Urinary bladder (tissue), 3 donors: ENCODE measurements at regions not wholly inside any gene's neighbourhood (a gene's known extent, or its start where the extent isn't known, plus 50 kb on each side); places are given as distances from the start of the nearest gene placed in this dataset.

Source experiments
- DNase-seq: peaks from one replicate; pipeline ENCODE4 v3.0.0-alpha.2; 2015; ENCODE audit errors: extremely low spot score
- H3K27ac ChIP-seq: one replicate; pipeline ENCODE4 v1.5.1; 2013; ENCODE audit warnings: low read depth, mild to moderate bottlenecking, moderate library complexity
- H3K36me3 ChIP-seq: one replicate; pipeline ENCODE4 v1.6.1; 2013; ENCODE audit warnings: mild to moderate bottlenecking, moderate library complexity; ENCODE audit not compliant: insufficient read depth
- H3K4me1 ChIP-seq: one replicate; pipeline ENCODE4 v1.6.1; 2013; ENCODE audit warnings: mild to moderate bottlenecking, moderate library complexity; ENCODE audit not compliant: insufficient read depth
- H3K4me3 ChIP-seq: one replicate; pipeline ENCODE4 v1.5.1; 2013; ENCODE audit warnings: low read depth, low read length
- WGBS: extraction: QIAGEN DNeasy Blood & Tissue Kit; methylation state at CpG from one replicate; pipeline ENCODE4 v1.1.7; 2013; 5-methylcytosine and 5-hydroxymethylcytosine counted together
- donor health status: healthy with polysubstance abuse.
- donor health status: healthy.

DNA sequence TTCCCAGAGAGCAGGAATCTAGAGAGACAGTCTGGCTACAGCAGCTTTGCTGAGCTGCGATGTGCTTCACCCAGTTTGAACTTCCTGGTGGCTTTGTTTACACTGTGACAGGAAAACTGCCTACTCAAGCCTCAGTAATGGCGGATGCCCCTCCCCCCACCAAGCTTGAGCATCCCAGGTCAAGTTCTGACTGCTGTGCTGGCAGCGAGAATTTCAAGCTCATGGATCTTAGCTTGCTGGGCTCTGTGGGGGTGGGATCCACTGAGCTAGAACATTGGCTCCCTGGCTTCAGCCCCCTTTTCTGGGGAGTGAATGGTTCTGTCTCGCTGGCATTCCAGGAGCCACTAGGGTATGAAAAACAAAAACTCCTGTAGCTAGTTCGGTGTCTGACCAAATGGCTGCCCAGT is 91.0 kb upstream of the ESR1 start:
- Histone ChIP-seq H3K36me3 (no peaks in the 10 kb centered on the region), H3K27ac (no peak overlapping the region), H3K4me1 (no peaks in the 10 kb centered on the region), H3K4me3 (no peak overlapping the region)
- WGBS, result 60% methylated on average over 5 of the region's 5 CpGs
- DNase-seq, result no peak

GRCh38 chr6:151719070-151719469 is 88.4 kb upstream of the ESR1 start:
- H3K4me3 ChIP-seq, result no peak overlapping the region
- no peak for DNase-seq
- no peak overlapping the region for H3K27ac ChIP-seq
- no peaks in the 10 kb centered on the region for H3K4me1 ChIP-seq
- no peaks in the 10 kb centered on the region for H3K36me3 ChIP-seq
- 79% methylated on average over 5 of the region's 5 CpGs for WGBS

DNA sequence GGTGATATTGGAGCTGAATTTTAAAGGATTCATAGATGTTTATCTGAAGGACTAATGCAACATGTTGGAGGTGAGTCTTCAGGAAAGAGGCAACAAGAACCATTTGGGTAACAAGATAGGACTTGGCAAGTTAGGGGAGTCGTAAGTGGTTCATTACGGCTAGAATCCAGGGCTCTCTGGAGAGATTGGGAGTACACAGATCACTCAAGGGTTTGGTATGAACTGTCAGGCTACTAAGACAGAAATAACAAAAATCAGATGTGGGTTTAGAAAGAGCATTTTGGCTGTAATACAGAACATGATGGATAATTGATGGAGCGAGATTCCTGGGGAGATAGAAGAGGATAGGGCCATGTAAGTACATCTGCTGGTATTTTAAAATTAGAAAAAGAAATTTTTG is 86.3 kb upstream of the ESR1 start:
- no peak overlapping the region for H3K4me3 ChIP-seq
- 83% methylated on average over 3 of the region's 3 CpGs for WGBS
- no peak overlapping the region for H3K27ac ChIP-seq
- no peak for DNase-seq
- H3K36me3 ChIP-seq, result no peaks in the 10 kb centered on the region
- H3K4me1 ChIP-seq, result no peaks in the 10 kb centered on the region

DNA sequence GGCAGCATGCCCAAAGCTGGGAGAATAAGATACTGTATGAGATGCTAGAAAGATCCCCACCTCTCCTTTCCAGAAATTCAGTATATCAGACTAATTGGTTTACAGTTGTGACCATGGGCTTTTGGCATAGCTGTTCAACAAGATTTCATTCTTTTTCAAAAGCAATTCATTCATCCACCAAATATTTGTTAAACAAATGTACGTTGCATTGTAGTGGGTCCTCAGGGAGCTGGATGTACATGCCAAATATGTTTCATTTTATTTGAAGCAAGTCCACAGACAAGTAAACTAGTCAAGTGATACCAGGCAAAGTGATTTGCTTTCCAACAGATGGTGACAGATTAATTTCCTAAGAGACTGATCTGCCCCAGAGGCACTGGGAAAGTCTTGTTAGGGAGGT is 85.8 kb upstream of the ESR1 start:
- Histone ChIP-seq H3K4me1 (no peaks in the 10 kb centered on the region), H3K4me3 (no peak overlapping the region), H3K36me3 (no peaks in the 10 kb centered on the region), H3K27ac (no peak overlapping the region)
- DNase-seq, result no peak
- 37% methylated on average over 1 of the region's 1 CpG for WGBS

DNA sequence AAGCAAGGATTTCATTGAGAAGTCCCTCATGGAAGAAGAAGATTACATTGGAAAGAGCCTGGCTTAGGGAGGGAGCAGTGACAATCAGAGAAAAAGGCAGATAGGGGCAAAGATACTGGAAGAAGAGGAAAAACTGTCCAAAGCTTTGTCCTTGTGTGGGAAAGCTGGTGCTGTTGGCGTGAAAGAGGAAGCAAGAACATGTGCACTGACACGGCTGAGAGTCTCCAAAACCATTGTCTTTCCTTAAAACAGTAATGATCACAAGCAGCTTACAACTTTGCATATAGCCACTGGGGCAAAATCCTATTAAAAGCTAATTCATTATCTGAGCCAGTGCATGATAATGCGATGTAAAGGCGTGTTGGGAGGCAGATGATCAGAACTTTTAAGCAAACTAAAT is 85.1 kb upstream of the ESR1 start:
- Histone ChIP-seq H3K27ac (no peak overlapping the region), H3K4me1 (no peaks in the 10 kb centered on the region), H3K4me3 (no peak overlapping the region), H3K36me3 (no peaks in the 10 kb centered on the region)
- no peak for DNase-seq
- 76% methylated on average over 4 of the region's 4 CpGs for WGBS

DNA sequence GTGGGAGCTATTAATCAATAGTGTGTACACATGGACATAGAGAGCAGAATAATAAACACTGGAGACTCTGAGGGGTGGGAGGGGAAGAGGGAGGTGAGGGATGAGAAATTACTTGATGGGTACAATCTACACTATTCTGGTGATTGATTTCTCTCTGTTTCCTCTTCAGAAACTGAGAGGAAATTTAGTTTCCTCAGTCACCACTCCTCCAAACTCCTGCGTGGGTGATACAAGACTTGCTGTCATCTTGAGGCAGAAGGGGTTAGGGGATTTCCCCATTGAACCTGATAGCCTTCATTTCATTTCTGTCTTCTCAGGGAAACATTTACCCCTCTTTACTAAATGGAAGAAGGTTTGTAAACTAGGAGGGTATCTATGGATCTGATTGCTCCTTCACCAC is 84.3 kb upstream of the ESR1 start:
- H3K4me1 ChIP-seq, result no peaks in the 10 kb centered on the region
- no peak for DNase-seq
- H3K4me3 ChIP-seq, result no peak overlapping the region
- H3K36me3 ChIP-seq, result no peaks in the 10 kb centered on the region
- WGBS, result 61% methylated on average over 1 of the region's 1 CpG
- H3K27ac ChIP-seq, result no peak overlapping the region

DNA sequence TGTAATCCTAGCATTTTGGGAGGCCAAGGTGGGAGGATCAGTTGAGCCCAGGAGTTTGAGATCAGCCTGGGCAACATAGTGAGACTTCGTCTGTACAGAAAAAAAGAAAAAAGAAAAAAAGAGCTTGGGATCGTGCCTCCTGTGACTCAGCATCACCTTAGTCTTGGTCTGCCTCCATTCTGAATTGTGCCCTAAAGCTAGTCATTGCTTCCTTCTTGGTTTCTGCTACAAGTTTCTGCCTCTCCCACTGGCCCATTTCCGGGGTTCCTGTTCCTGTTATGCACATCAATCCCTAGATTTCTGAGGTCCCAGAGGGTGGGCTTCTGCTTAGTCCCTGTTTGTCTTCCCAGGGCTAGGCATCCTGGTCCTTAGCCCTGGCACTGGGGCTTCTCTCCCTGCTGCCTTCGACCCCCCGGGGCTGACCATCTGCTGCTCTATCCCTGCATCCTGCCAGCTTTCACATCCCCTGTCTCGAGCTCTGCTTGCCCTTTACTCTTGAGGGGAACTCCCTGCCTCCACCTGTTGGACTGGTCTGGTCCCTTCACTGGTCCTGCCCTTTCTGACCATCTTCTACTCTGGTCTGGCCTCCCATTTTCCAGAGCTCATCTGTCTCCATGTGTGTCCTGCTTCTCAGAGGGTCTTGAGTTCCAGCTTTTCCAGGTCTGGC is 77.5 kb upstream of the ESR1 start:
- WGBS, result 82% methylated on average over 6 of the region's 6 CpGs
- H3K27ac ChIP-seq, result no peak overlapping the region

GRCh38 chr6:151730496-151730870 is 77.0 kb upstream of the ESR1 start:
- Histone ChIP-seq H3K4me3 (no peak overlapping the region), H3K4me1 (no peaks in the 10 kb centered on the region), H3K27ac (no peak overlapping the region), H3K36me3 (no peaks in the 10 kb centered on the region)
- DNase-seq, result no peak
- 81% methylated on average over 2 of the region's 2 CpGs for WGBS

More for the DNA sequence above, 77.5 kb upstream of the ESR1 start:
- Histone ChIP-seq H3K4me3 (no peak overlapping the region), H3K36me3 (no peaks in the 10 kb centered on the region), H3K4me1 (no peaks in the 10 kb centered on the region)
- no peak for DNase-seq

GRCh38 chr6:151731313-151731712 is 76.2 kb upstream of the ESR1 start:
- H3K4me3 ChIP-seq, result no peak overlapping the region
- WGBS, result 55% methylated on average over 3 of the region's 3 CpGs
- H3K27ac ChIP-seq, result no peak overlapping the region
- H3K36me3 ChIP-seq, result no peaks in the 10 kb centered on the region
- H3K4me1 ChIP-seq, result no peaks in the 10 kb centered on the region
- no peak for DNase-seq

- DNase-seq, result no peak
- WGBS, result 85% methylated on average over 3 of the region's 3 CpGs
- Histone ChIP-seq H3K27ac (no peak overlapping the region), H3K36me3 (no peaks in the 10 kb centered on the region), H3K4me1 (no peaks in the 10 kb centered on the region), H3K4me3 (no peak overlapping the region)
Observed at GRCh38 chr6:151733680-151734320, 73.7 kb upstream of the ESR1 start.

DNA sequence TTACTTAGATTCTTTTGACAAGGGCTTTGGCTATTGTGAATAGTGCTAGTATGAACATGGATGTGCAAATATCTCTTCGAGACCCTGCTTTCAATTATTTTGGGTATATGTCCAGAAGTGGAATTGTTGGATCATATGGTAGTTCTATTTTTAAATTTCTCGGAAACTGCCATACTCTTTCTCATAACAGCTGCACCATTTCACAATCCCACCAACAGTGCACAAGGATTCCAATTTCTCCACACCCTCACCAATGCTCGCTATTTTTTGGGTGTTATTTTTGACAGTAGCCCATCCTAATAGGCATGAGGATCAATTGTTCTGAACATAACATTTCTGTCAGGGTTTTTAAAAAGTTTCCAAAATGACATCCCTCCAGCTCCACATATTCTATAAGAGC is 69.2 kb upstream of the ESR1 start:
- H3K36me3 ChIP-seq, result no peaks in the 10 kb centered on the region
- H3K4me1 ChIP-seq, result no peaks in the 10 kb centered on the region
- 38% methylated on average over 3 of the region's 3 CpGs for WGBS
- no peak overlapping the region for H3K27ac ChIP-seq
- H3K4me3 ChIP-seq, result no peak overlapping the region
- DNase-seq, result no peak

GRCh38 chr6:151738960-151739359 is 68.5 kb upstream of the ESR1 start:
- DNase-seq, result no peak
- no peaks in the 10 kb centered on the region for H3K4me1 ChIP-seq
- no peak overlapping the region for H3K4me3 ChIP-seq
- H3K36me3 ChIP-seq, result no peaks in the 10 kb centered on the region
- no peak overlapping the region for H3K27ac ChIP-seq
- WGBS, result 42% methylated on average over 1 of the region's 1 CpG

DNA sequence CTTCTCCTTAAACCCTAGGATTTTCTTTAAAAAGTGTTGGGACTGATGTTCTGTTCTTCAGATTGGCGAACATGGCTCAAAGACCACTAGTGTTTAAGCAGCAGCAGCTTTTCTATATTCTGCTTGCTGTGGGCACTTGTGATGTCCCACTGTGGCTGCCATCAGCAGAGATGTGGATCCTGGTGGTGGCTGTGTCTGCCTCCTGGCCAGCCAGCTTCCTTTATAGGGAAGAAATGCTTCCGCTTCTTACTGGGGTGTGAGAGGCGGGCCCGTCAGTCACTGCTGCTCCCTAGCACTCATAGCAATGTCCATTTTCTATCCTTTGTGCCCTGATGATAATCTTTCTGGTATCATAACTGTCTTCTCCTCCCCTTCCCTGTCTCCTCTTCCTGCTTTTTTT is 66.7 kb upstream of the ESR1 start:
- 96% methylated on average over 4 of the region's 4 CpGs for WGBS
- no peaks in the 10 kb centered on the region for H3K36me3 ChIP-seq
- no peaks in the 10 kb centered on the region for H3K4me1 ChIP-seq
- H3K4me3 ChIP-seq, result no peak overlapping the region
- DNase-seq, result no peak
- H3K27ac ChIP-seq, result no peak overlapping the region

DNA sequence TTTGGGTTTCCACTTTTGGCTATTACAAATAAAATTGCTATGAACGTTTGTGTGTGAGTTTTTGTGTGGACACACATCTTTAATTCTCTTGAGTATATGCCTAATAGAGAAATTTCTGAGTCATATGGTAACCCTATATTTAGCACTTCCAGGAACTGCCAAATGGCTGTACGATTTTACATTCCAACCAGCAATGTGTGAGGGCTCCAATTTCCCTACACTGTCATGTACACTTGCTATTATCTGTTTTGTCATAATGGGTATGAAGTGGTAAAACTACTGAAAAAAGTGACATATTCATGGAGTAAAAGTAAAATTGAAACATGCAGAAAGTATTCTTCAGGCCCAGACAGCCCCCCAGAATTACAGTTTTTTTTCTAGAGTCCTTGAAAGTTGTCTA is 59.6 kb upstream of the ESR1 start:
- Histone ChIP-seq H3K27ac (no peak overlapping the region), H3K4me1 (no peaks in the 10 kb centered on the region), H3K36me3 (no peaks in the 10 kb centered on the region), H3K4me3 (no peak overlapping the region)
- no peak for DNase-seq
- WGBS, result 40% methylated on average over 2 of the region's 2 CpGs

- 91% methylated on average over 2 of the region's 2 CpGs for WGBS
Observed at GRCh38 chr6:151749341-151749740, 58.1 kb upstream of the ESR1 start.

More at GRCh38 chr6:151749341-151749740, 58.1 kb upstream of the ESR1 start:
- no peak for DNase-seq
- no peak overlapping the region for H3K4me3 ChIP-seq
- no peak overlapping the region for H3K27ac ChIP-seq
- no peaks in the 10 kb centered on the region for H3K4me1 ChIP-seq
- no peaks in the 10 kb centered on the region for H3K36me3 ChIP-seq
